Osteocyte (in vitro differentiated cells): ENCODE measurements at regions not wholly inside any gene's neighbourhood (a gene's known extent, or its start where the extent isn't known, plus 50 kb on each side); places are given as distances from the start of the nearest gene placed in this dataset.
"Not testable (repeated sequence)": the region's sequence is repeated elsewhere in the genome, so short reads cannot be mapped to it uniquely, and the experiment has no call there.

ENCODE experiments used
- DNase-seq: peaks from one replicate; pipeline ENCODE4 v3.0.0; 2021; ENCODE audit warnings: mixed read lengths; ENCODE audit not compliant: unreplicated experiment; ENCODE audit errors: extremely low spot score
- H3K27ac Mint-ChIP-seq: one replicate; pipeline ENCODE4 v1.8.0; 2021; ENCODE audit warnings: mild to moderate bottlenecking, mixed read lengths; ENCODE audit not compliant: unreplicated experiment
- H3K27me3 Mint-ChIP-seq: one replicate; pipeline ENCODE4 v1.8.0; 2021; ENCODE audit warnings: mixed read lengths; ENCODE audit not compliant: unreplicated experiment
- H3K36me3 Mint-ChIP-seq: one replicate; pipeline ENCODE4 v1.8.0; 2021; ENCODE audit warnings: mixed read lengths; ENCODE audit not compliant: unreplicated experiment
- H3K4me1 Mint-ChIP-seq: one replicate; pipeline ENCODE4 v1.8.0; 2021; ENCODE audit warnings: mixed read lengths; ENCODE audit not compliant: unreplicated experiment
- H3K4me3 Mint-ChIP-seq: one replicate; pipeline ENCODE4 v1.8.0; 2021; ENCODE audit warnings: mild to moderate bottlenecking, moderate library complexity, mixed read lengths; ENCODE audit not compliant: unreplicated experiment
- H3K9me3 Mint-ChIP-seq: one replicate; pipeline ENCODE4 v1.8.0; 2021; ENCODE audit warnings: mixed read lengths; ENCODE audit not compliant: unreplicated experiment
- CTCF ChIP-seq: fragments of 200-600 bp; sonication (generic); IDR thresholded peaks from 2 replicates; pipeline ENCODE4 v1.5.0; 2021; ENCODE audit warnings: antibody characterized with exemption, mild to moderate bottlenecking, moderate library complexity

GRCh38 chr6:167560673-167561569 lies 236.0 kb downstream of the TTLL2 start:
- H3K27me3 Mint-ChIP-seq: peaks cover 10% of the 10 kb centered on the region
- H3K4me1 Mint-ChIP-seq: peaks cover 26% of the 10 kb centered on the region
- no peak for DNase-seq
- TF ChIP-seq CTCF: no peak
- H3K36me3 Mint-ChIP-seq: no peaks in the 10 kb centered on the region
- H3K27ac Mint-ChIP-seq: no peak overlapping the region
- H3K4me3 Mint-ChIP-seq: no peak overlapping the region
- H3K9me3 Mint-ChIP-seq: peaks cover 13% of the 10 kb centered on the region

GRCh38 chr6:167562862-167563261 lies 238.0 kb downstream of the TTLL2 start:
- DNase-seq, H3K27ac Mint-ChIP-seq, H3K4me3 Mint-ChIP-seq, H3K36me3 Mint-ChIP-seq, H3K9me3 Mint-ChIP-seq, H3K27me3 Mint-ChIP-seq: not testable (repeated sequence)
- peaks cover 40% of the 10 kb centered on the region for H3K4me1 Mint-ChIP-seq

- H3K27ac Mint-ChIP-seq: no peak overlapping the region
- peaks cover 29% of the 10 kb centered on the region for H3K4me1 Mint-ChIP-seq
- no peaks in the 10 kb centered on the region for H3K9me3 Mint-ChIP-seq
- no peaks in the 10 kb centered on the region for H3K36me3 Mint-ChIP-seq
- no peak for TF ChIP-seq CTCF
- peak; percentile 74 for DNase-seq
- peaks cover 10% of the 10 kb centered on the region for H3K27me3 Mint-ChIP-seq
- H3K4me3 Mint-ChIP-seq: no peak overlapping the region
These were observed 239.7 kb downstream of the TTLL2 start for GRCh38 chr6:167564416-167565250.

GRCh38 chr6:167565388-167565787 lies 240.5 kb downstream of the TTLL2 start:
- H3K36me3 Mint-ChIP-seq: no peaks in the 10 kb centered on the region
- H3K27me3 Mint-ChIP-seq: peaks cover 10% of the 10 kb centered on the region
- no peak overlapping the region for H3K27ac Mint-ChIP-seq
- H3K9me3 Mint-ChIP-seq: no peaks in the 10 kb centered on the region
- TF ChIP-seq CTCF: no peak
- peak; percentile 49 for DNase-seq
- no peak overlapping the region for H3K4me3 Mint-ChIP-seq
- peaks cover 24% of the 10 kb centered on the region for H3K4me1 Mint-ChIP-seq

- Mint-ChIP-seq H3K36me3 (no peaks in the 10 kb centered on the region), H3K4me3 (no peak overlapping the region), H3K9me3 (no peaks in the 10 kb centered on the region), H3K27me3 (peaks cover 10% of the 10 kb centered on the region), H3K27ac (no peak overlapping the region), H3K4me1 (peaks cover 28% of the 10 kb centered on the region)
- peak; percentile 73 for DNase-seq
- TF ChIP-seq CTCF: no peak
These were observed 241.2 kb downstream of the TTLL2 start for GRCh38 chr6:167565884-167566599.
